ENCODE measurements at regions not wholly inside any gene's neighbourhood (a gene's known extent, or its start where the extent isn't known, plus 50 kb on each side); places are given as distances from the start of the nearest gene placed in this dataset.

DNA sequence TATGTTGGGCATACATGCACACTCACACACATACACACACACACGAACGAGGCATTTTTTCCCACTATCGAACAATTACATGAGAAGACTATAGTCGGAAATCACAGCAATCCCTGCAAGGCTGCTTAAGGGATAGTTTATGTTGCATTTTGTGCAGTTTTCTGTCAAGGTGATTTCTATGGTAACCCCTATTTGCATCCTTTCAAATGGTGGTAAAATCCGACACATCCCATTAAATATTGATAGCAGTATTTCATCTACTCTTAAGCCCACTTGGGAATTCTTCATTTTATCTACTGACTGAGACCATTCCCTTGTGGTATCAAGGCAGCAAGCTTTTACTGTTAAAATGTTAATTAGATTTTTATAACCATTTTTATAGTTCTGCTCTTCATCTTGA is 457.8 kb downstream of the HACE1 start:
- DNase-seq (ENCODE audit: low spot score), result no peak
- no peak for TF ChIP-seq NR2F2 (IDR thresholded peaks at IDR 0.05)
- TF ChIP-seq RXRA (IDR thresholded peaks at IDR 0.05), result no peak
- no peak for TF ChIP-seq ATF3 (IDR thresholded peaks at IDR 0.05)
- no peak for TF ChIP-seq HNF4G (IDR thresholded peaks at IDR 0.05)
- TF ChIP-seq, protein P1, sequence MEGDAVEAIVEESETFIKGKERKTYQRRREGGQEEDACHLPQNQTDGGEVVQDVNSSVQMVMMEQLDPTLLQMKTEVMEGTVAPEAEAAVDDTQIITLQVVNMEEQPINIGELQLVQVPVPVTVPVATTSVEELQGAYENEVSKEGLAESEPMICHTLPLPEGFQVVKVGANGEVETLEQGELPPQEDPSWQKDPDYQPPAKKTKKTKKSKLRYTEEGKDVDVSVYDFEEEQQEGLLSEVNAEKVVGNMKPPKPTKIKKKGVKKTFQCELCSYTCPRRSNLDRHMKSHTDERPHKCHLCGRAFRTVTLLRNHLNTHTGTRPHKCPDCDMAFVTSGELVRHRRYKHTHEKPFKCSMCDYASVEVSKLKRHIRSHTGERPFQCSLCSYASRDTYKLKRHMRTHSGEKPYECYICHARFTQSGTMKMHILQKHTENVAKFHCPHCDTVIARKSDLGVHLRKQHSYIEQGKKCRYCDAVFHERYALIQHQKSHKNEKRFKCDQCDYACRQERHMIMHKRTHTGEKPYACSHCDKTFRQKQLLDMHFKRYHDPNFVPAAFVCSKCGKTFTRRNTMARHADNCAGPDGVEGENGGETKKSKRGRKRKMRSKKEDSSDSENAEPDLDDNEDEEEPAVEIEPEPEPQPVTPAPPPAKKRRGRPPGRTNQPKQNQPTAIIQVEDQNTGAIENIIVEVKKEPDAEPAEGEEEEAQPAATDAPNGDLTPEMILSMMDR (IDR thresholded peaks at IDR 0.05; ENCODE audit: low read depth, low read length, missing input control), result no peak
- TF ChIP-seq HNF4A (conservative IDR thresholded peaks at IDR 0.05), result no peak
- TF ChIP-seq, protein P2, sequence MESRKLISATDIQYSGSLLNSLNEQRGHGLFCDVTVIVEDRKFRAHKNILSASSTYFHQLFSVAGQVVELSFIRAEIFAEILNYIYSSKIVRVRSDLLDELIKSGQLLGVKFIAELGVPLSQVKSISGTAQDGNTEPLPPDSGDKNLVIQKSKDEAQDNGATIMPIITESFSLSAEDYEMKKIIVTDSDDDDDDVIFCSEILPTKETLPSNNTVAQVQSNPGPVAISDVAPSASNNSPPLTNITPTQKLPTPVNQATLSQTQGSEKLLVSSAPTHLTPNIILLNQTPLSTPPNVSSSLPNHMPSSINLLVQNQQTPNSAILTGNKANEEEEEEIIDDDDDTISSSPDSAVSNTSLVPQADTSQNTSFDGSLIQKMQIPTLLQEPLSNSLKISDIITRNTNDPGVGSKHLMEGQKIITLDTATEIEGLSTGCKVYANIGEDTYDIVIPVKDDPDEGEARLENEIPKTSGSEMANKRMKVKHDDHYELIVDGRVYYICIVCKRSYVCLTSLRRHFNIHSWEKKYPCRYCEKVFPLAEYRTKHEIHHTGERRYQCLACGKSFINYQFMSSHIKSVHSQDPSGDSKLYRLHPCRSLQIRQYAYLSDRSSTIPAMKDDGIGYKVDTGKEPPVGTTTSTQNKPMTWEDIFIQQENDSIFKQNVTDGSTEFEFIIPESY (IDR thresholded peaks at IDR 0.05), result no peak
- no peak for TF ChIP-seq TAF1 (conservative IDR thresholded peaks at IDR 0.05)
- no peak for TF ChIP-seq RAD21 (IDR thresholded peaks at IDR 0.05)
- TF ChIP-seq EGR1 (IDR thresholded peaks at IDR 0.05; ENCODE audit: low read depth in 2 of 2), result no peak
- TF ChIP-seq, protein P3, sequence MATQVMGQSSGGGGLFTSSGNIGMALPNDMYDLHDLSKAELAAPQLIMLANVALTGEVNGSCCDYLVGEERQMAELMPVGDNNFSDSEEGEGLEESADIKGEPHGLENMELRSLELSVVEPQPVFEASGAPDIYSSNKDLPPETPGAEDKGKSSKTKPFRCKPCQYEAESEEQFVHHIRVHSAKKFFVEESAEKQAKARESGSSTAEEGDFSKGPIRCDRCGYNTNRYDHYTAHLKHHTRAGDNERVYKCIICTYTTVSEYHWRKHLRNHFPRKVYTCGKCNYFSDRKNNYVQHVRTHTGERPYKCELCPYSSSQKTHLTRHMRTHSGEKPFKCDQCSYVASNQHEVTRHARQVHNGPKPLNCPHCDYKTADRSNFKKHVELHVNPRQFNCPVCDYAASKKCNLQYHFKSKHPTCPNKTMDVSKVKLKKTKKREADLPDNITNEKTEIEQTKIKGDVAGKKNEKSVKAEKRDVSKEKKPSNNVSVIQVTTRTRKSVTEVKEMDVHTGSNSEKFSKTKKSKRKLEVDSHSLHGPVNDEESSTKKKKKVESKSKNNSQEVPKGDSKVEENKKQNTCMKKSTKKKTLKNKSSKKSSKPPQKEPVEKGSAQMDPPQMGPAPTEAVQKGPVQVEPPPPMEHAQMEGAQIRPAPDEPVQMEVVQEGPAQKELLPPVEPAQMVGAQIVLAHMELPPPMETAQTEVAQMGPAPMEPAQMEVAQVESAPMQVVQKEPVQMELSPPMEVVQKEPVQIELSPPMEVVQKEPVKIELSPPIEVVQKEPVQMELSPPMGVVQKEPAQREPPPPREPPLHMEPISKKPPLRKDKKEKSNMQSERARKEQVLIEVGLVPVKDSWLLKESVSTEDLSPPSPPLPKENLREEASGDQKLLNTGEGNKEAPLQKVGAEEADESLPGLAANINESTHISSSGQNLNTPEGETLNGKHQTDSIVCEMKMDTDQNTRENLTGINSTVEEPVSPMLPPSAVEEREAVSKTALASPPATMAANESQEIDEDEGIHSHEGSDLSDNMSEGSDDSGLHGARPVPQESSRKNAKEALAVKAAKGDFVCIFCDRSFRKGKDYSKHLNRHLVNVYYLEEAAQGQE (IDR thresholded peaks at IDR 0.05), result no peak
- TF ChIP-seq FOXA2 (IDR thresholded peaks at IDR 0.05), result no peak
- no peak for TF ChIP-seq YY1 (IDR thresholded peaks at IDR 0.05)
- no peak for TF ChIP-seq FOXA1 (IDR thresholded peaks at IDR 0.05)
- H3K36me3 ChIP-seq (ENCODE audit: control insufficient read depth in 4 of 4, insufficient read depth in 3 of 4, low read depth in 1 of 4, low read length in 3 of 4), result no peaks in the 10 kb centered on the region
- no peaks in the 10 kb centered on the region for H3K9me3 ChIP-seq (ENCODE audit: control insufficient read depth in 4 of 4, low read length in 3 of 4)
- H3K4me1 ChIP-seq (ENCODE audit: control insufficient read depth in 4 of 4, insufficient read depth in 4 of 4, low read length in 3 of 4), result no peaks in the 10 kb centered on the region
- H3K4me3 ChIP-seq (ENCODE audit: low read depth in 1 of 3, low read length in 3 of 3), result no peak overlapping the region
- no peak overlapping the region for H3K27ac ChIP-seq (ENCODE audit: low read depth in 1 of 2, low read length in 2 of 2)
- no peaks in the 10 kb centered on the region for H3K27me3 ChIP-seq (ENCODE audit: control insufficient read depth in 4 of 4, insufficient read depth in 4 of 4, low read length in 3 of 4)
- no peak overlapping the region for H3K9ac ChIP-seq (ENCODE audit: low read depth in 1 of 2, low read length in 2 of 2)
- WGBS, result 91% methylated on average over 5 of the region's 5 CpGs

- Histone ChIP-seq H3K4me3 (ENCODE audit: low read depth in 1 of 3, low read length in 3 of 3) (no peak overlapping the region), H3K9ac (ENCODE audit: low read depth in 1 of 2, low read length in 2 of 2) (no peak overlapping the region), H3K27ac (ENCODE audit: low read depth in 1 of 2, low read length in 2 of 2) (no peak overlapping the region), H3K4me1 (ENCODE audit: control insufficient read depth in 4 of 4, insufficient read depth in 4 of 4, low read length in 3 of 4) (no peaks in the 10 kb centered on the region), H3K27me3 (ENCODE audit: control insufficient read depth in 4 of 4, insufficient read depth in 4 of 4, low read length in 3 of 4) (no peaks in the 10 kb centered on the region), H3K9me3 (ENCODE audit: control insufficient read depth in 4 of 4, low read length in 3 of 4) (no peaks in the 10 kb centered on the region), H3K36me3 (ENCODE audit: control insufficient read depth in 4 of 4, insufficient read depth in 3 of 4, low read depth in 1 of 4, low read length in 3 of 4) (no peaks in the 10 kb centered on the region)
- DNase-seq (ENCODE audit: low spot score), result no peak
- 60% methylated on average over 5 of the region's 5 CpGs for WGBS
- TF ChIP-seq, protein P3 (IDR thresholded peaks at IDR 0.05), result no peak
- TF ChIP-seq EGR1 (IDR thresholded peaks at IDR 0.05; ENCODE audit: low read depth in 2 of 2) (no peak), GABPA (IDR thresholded peaks at IDR 0.05 in 1 of 2, conservative IDR thresholded peaks at IDR 0.05 in 1 of 2) (no peak), FOXA1 (IDR thresholded peaks at IDR 0.05) (no peak), HNF4G (IDR thresholded peaks at IDR 0.05) (no peak), YY1 (IDR thresholded peaks at IDR 0.05) (no peak), FOXA2 (IDR thresholded peaks at IDR 0.05) (no peak), SP1 (IDR thresholded peaks at IDR 0.05) (no peak), JUND (IDR thresholded peaks at IDR 0.05) (no peak)
- TF ChIP-seq, protein P2 (IDR thresholded peaks at IDR 0.05), result no peak
Observed at GRCh38 chr6:104400844-104401243, 458.9 kb downstream of the HACE1 start.

Measured in liver (tissue), 8 donors.